ENCODE measurements at regions not wholly inside any gene's neighbourhood (a gene's known extent, or its start where the extent isn't known, plus 50 kb on each side); places are given as distances from the start of the nearest gene placed in this dataset.

- intact Hi-C loops (cut with micrococcal nuclease): no loop called here
- Histone ChIP-seq H3K4me2 (replicated peaks; ENCODE audit: extremely low read depth, low read length, poor library complexity, severe bottlenecking) (no peak overlapping the region), H4K20me1 (ENCODE audit: insufficient read depth, low read length) (no peaks in the 10 kb centered on the region), H3K4me1 (ENCODE audit: control insufficient read depth in 1 of 2, insufficient read depth in 2 of 2, low read length in 2 of 2) (no peaks in the 10 kb centered on the region), H3K9me3 (replicated peaks in 1 of 2; ENCODE audit: control insufficient read depth in 1 of 2, insufficient read depth in 1 of 2, low read length in 2 of 2) (peaks cover 0 to 2% of the 10 kb centered on the region in 2 donors), H3K4me3 (replicated peaks in 1 of 3; ENCODE audit: low read depth in 2 of 3, low read length in 3 of 3) (no peak overlapping the region), H2AFZ (ENCODE audit: insufficient read depth, low read depth, low read length, poor library complexity, severe bottlenecking) (no peak overlapping the region), H3K79me2 (ENCODE audit: insufficient read depth, low read length) (no peaks in the 10 kb centered on the region), H3K36me3 (replicated peaks in 1 of 2; ENCODE audit: control insufficient read depth in 1 of 2, insufficient read depth in 2 of 2, low read length in 2 of 2) (no peaks in the 10 kb centered on the region), H3K27me3 (ENCODE audit: control insufficient read depth in 2 of 2, insufficient read depth in 2 of 2, low read length in 2 of 2) (no peaks in the 10 kb centered on the region), H3K9ac (ENCODE audit: insufficient read depth, low read length, poor library complexity, severe bottlenecking) (no peak overlapping the region), H3K27ac (ENCODE audit: low read depth in 1 of 2, low read length in 2 of 2) (no peak overlapping the region)
- H3K36me3 Mint-ChIP-seq: no peaks in the 10 kb centered on the region
- no peak for TF ChIP-seq CTCF (IDR thresholded peaks at IDR 0.05)
- DNase-seq: no peak
- WGBS (ENCODE audit: insufficient coverage): 98% methylated on average over 4 of the region's 7 CpGs
- peaks cover 0 to 3% (median 2%) of the 10 kb centered on the region in 3 donors for H3K27me3 Mint-ChIP-seq (ENCODE audit: low read depth in 3 of 3)
- H3K9me3 Mint-ChIP-seq: peaks cover 0 to 5% (median 3%) of the 10 kb centered on the region in 7 donors
- H3K27ac Mint-ChIP-seq: no peak overlapping the region
- H3K4me1 Mint-ChIP-seq: peaks cover 4% of the 10 kb centered on the region
- H3K4me3 Mint-ChIP-seq: no peak overlapping the region
These were observed 117.9 kb upstream of the POU3F3 start for GRCh38 chr2:104736026-104736425.

- Histone ChIP-seq H3K4me3 (replicated peaks in 1 of 3; ENCODE audit: low read depth in 2 of 3, low read length in 3 of 3) (no peak overlapping the region), H3K9me3 (replicated peaks in 1 of 2; ENCODE audit: control insufficient read depth in 1 of 2, insufficient read depth in 1 of 2, low read length in 2 of 2) (no peaks in the 10 kb centered on the region), H3K27ac (ENCODE audit: low read depth in 1 of 2, low read length in 2 of 2) (no peak overlapping the region), H3K36me3 (replicated peaks in 1 of 2; ENCODE audit: control insufficient read depth in 1 of 2, insufficient read depth in 2 of 2, low read length in 2 of 2) (no peaks in the 10 kb centered on the region), H4K20me1 (ENCODE audit: insufficient read depth, low read length) (no peaks in the 10 kb centered on the region), H3K4me1 (ENCODE audit: control insufficient read depth in 1 of 2, insufficient read depth in 2 of 2, low read length in 2 of 2) (no peaks in the 10 kb centered on the region), H3K9ac (ENCODE audit: insufficient read depth, low read length, poor library complexity, severe bottlenecking) (no peak overlapping the region), H3K79me2 (ENCODE audit: insufficient read depth, low read length) (no peaks in the 10 kb centered on the region), H3K4me2 (replicated peaks; ENCODE audit: extremely low read depth, low read length, poor library complexity, severe bottlenecking) (no peak overlapping the region), H2AFZ (ENCODE audit: insufficient read depth, low read depth, low read length, poor library complexity, severe bottlenecking) (no peak overlapping the region), H3K27me3 (ENCODE audit: control insufficient read depth in 2 of 2, insufficient read depth in 2 of 2, low read length in 2 of 2) (no peaks in the 10 kb centered on the region)
- Mint-ChIP-seq H3K9me3 (peaks cover 0 to 5% (median 0%) of the 10 kb centered on the region in 7 donors), H3K4me3 (no peak overlapping the region), H3K36me3 (no peaks in the 10 kb centered on the region), H3K4me1 (no peaks in the 10 kb centered on the region), H3K27ac (no peak overlapping the region), H3K27me3 (ENCODE audit: low read depth in 3 of 3) (peaks cover 0 to 3% (median 1%) of the 10 kb centered on the region in 3 donors)
- DNase-seq: no peak
- WGBS (ENCODE audit: insufficient coverage): no CpG with 5 or more reads among the region's 3 CpGs
- no peak for TF ChIP-seq CTCF (IDR thresholded peaks at IDR 0.05)
- intact Hi-C loops (cut with micrococcal nuclease): no loop called here
These were observed 112.1 kb upstream of the POU3F3 start for GRCh38 chr2:104741860-104742259.
